Tibial nerve (tissue), 4 donors: ENCODE measurements at regions not wholly inside any gene's neighbourhood (a gene's known extent, or its start where the extent isn't known, plus 50 kb on each side); places are given as distances from the start of the nearest gene placed in this dataset.

ENCODE experiments used
- DNase-seq, 2 donors: peaks; one replicate each; pipeline ENCODE4 v3.0.0-alpha.2; 2019; ENCODE audit warnings: low spot score in 2 of 2
- H3K27ac ChIP-seq, 4 donors: fragments of 200-600 bp; sonication (generic) in 3 of 4; one replicate each; pipeline ENCODE4 v1.5.1; 2017 to 2019; ENCODE audit warnings: mild to moderate bottlenecking in 1 of 4
- H3K27me3 ChIP-seq, 2 donors: fragments of 200-600 bp; sonication (generic) in 1 of 2; one replicate each; pipeline versions ENCODE4 v1.5.1 to v1.6.0; 2017 to 2019
- H3K36me3 ChIP-seq, 3 donors: fragments of 200-600 bp; sonication (generic); one replicate each; pipeline ENCODE4 v1.5.1; 2018 to 2019
- H3K4me1 ChIP-seq, 4 donors: fragments of 200-600 bp; sonication (generic) in 3 of 4; one replicate each; pipeline ENCODE4 v1.5.1; 2017 to 2019
- H3K4me3 ChIP-seq, 4 donors: fragments of 200-600 bp; sonication (generic) in 3 of 4; one replicate each; pipeline ENCODE4 v1.5.1; 2017 to 2019; ENCODE audit warnings: mild to moderate bottlenecking in 1 of 4, moderate library complexity in 1 of 4
- H3K9me3 ChIP-seq, 4 donors: fragments of 200-600 bp; sonication (generic) in 3 of 4; one replicate each; pipeline ENCODE4 v1.5.1; 2017 to 2019
- CTCF ChIP-seq, 5 experiments: fragments of 200-600 bp in 3 of 5; fragments of 450-650 bp in 2 of 5; sonication (generic) in 3 of 5; IDR thresholded peaks; one replicate each; pipeline ENCODE4 v1.5.1; 2016 to 2019; ENCODE audit warnings: antibody characterized with exemption in 5 of 5, mild to moderate bottlenecking in 3 of 5, moderate library complexity in 2 of 5
- EP300 ChIP-seq, 2 donors: sonication (generic); formaldehyde crosslinking; IDR thresholded peaks; one replicate each; pipeline ENCODE4 v1.6.1; 2017; ENCODE audit warnings: antibody characterized with exemption in 2 of 2, mild to moderate bottlenecking in 1 of 2
- POLR2A ChIP-seq, 2 donors: fragments of 450-650 bp; IDR thresholded peaks; one replicate each; pipeline ENCODE4 v1.6.1; 2017; ENCODE audit warnings: antibody characterized with exemption in 2 of 2, mild to moderate bottlenecking in 2 of 2, moderate library complexity in 2 of 2
- WGBS, 2 donors: methylation state at CpG; one replicate each; pipeline ENCODE4 v1.1.5; 2018; 5-methylcytosine and 5-hydroxymethylcytosine counted together

- no peak overlapping the region for H3K4me3 ChIP-seq
- peaks cover 0 to 7% (median 0%) of the 10 kb centered on the region in 4 donors for H3K4me1 ChIP-seq
- H3K27ac ChIP-seq, result no peak overlapping the region
- H3K27me3 ChIP-seq, result no peaks in the 10 kb centered on the region
- WGBS, 2 donors, result 74 to 75% methylated on average over 9 of the region's 9 CpGs
- TF ChIP-seq CTCF (IDR thresholded peaks at IDR 0.05) (no peak), EP300 (IDR thresholded peaks at IDR 0.05) (no peak), POLR2A (IDR thresholded peaks at IDR 0.05) (no peak)
- H3K9me3 ChIP-seq, result no peaks in the 10 kb centered on the region
- H3K36me3 ChIP-seq, result no peaks in the 10 kb centered on the region
- DNase-seq, result no peak
Observed at GRCh38 chr5:15026011-15026893, 154.7 kb upstream of the ANKH start.

GRCh38 chr5:15023846-15024245 lies 152.3 kb upstream of the ANKH start:
- H3K27ac ChIP-seq, result no peak overlapping the region
- no peak for TF ChIP-seq EP300 (IDR thresholded peaks at IDR 0.05)
- TF ChIP-seq POLR2A (IDR thresholded peaks at IDR 0.05), result no peak
- TF ChIP-seq CTCF (IDR thresholded peaks at IDR 0.05), result no peak
- H3K27me3 ChIP-seq, result no peaks in the 10 kb centered on the region
- H3K4me1 ChIP-seq, result peaks cover 0 to 11% (median 0%) of the 10 kb centered on the region in 4 donors
- H3K36me3 ChIP-seq, result no peaks in the 10 kb centered on the region
- no peaks in the 10 kb centered on the region for H3K9me3 ChIP-seq
- H3K4me3 ChIP-seq, result no peak overlapping the region
- no peak for DNase-seq
- 95 to 97% methylated on average over 5 of the region's 5 CpGs for WGBS, 2 donors

GRCh38 chr5:15023266-15023665 lies 151.7 kb upstream of the ANKH start:
- DNase-seq, result no peak
- no peaks in the 10 kb centered on the region for H3K9me3 ChIP-seq
- no peak overlapping the region for H3K4me3 ChIP-seq
- no peaks in the 10 kb centered on the region for H3K27me3 ChIP-seq
- TF ChIP-seq EP300 (IDR thresholded peaks at IDR 0.05) (no peak), CTCF (IDR thresholded peaks at IDR 0.05) (no peak), POLR2A (IDR thresholded peaks at IDR 0.05) (no peak)
- no peak overlapping the region for H3K27ac ChIP-seq
- no peaks in the 10 kb centered on the region for H3K36me3 ChIP-seq
- H3K4me1 ChIP-seq, result peaks cover 0 to 11% (median 0%) of the 10 kb centered on the region in 4 donors
- 89 to 90% methylated on average over 1 of the region's 1 CpG for WGBS, 2 donors

- no peaks in the 10 kb centered on the region for H3K9me3 ChIP-seq
- no peak for TF ChIP-seq EP300 (IDR thresholded peaks at IDR 0.05)
- no peak for TF ChIP-seq CTCF (IDR thresholded peaks at IDR 0.05)
- TF ChIP-seq POLR2A (IDR thresholded peaks at IDR 0.05), result no peak
- H3K27me3 ChIP-seq, result no peaks in the 10 kb centered on the region
- peaks cover 0 to 11% (median 0%) of the 10 kb centered on the region in 4 donors for H3K4me1 ChIP-seq
- H3K4me3 ChIP-seq, result no peak overlapping the region
- DNase-seq, result no peak
- H3K27ac ChIP-seq, result peak overlapping the region in 2 of 4 donors; percentile 23 to 60
- WGBS, 2 donors, result 42 to 45% methylated on average over 8 of the region's 8 CpGs
- no peaks in the 10 kb centered on the region for H3K36me3 ChIP-seq
Observed at GRCh38 chr5:15021266-15022046, 149.9 kb upstream of the ANKH start.

GRCh38 chr5:15020736-15021135 lies 149.2 kb upstream of the ANKH start:
- Histone ChIP-seq H3K9me3 (no peaks in the 10 kb centered on the region), H3K4me1 (peaks cover 0 to 11% (median 0%) of the 10 kb centered on the region in 4 donors), H3K36me3 (no peaks in the 10 kb centered on the region), H3K27ac (peak overlapping the region in 2 of 4 donors; percentile 23 to 60), H3K4me3 (no peak overlapping the region), H3K27me3 (no peaks in the 10 kb centered on the region)
- 85 to 93% methylated on average over 3 of the region's 3 CpGs for WGBS, 2 donors
- no peak for DNase-seq
- TF ChIP-seq CTCF (IDR thresholded peaks at IDR 0.05), result no peak
- no peak for TF ChIP-seq POLR2A (IDR thresholded peaks at IDR 0.05)
- TF ChIP-seq EP300 (IDR thresholded peaks at IDR 0.05), result no peak
